Spleen (tissue), 7 donors: ENCODE measurements at regions not wholly inside any gene's neighbourhood (a gene's known extent, or its start where the extent isn't known, plus 50 kb on each side); places are given as distances from the start of the nearest gene placed in this dataset.

Source experiments
- CTCF ChIP-seq, 11 experiments: fragments of 200-600 bp in 7 of 11; fragments of 450-650 bp in 4 of 11; sonication (generic) in 4 of 11; IDR thresholded peaks in 8 of 11; conservative IDR thresholded peaks in 3 of 11; 1 replicate in 7 of 11; 2 replicates in 4 of 11; pipeline versions ENCODE4 v1.4.0 to v1.8.0; 2016 to 2021; ENCODE audit warnings: antibody characterized with exemption in 11 of 11, inconsistent platforms in 4 of 11, mild to moderate bottlenecking in 1 of 11
- POLR2A ChIP-seq, 3 donors: fragments of 450-650 bp; IDR thresholded peaks; one replicate each; pipeline ENCODE4 v1.5.1; 2017; ENCODE audit warnings: antibody characterized with exemption in 3 of 3, mild to moderate bottlenecking in 1 of 3
- donor health status: DM: no; HTN: no; CAD: no; lungs with moderate emphysema.
- donor health status: DM: no; HTN: no; CAD: no.
- donor health status: DM: no; HTN: no; CAD: no.

- TF ChIP-seq CTCF (IDR thresholded peaks at IDR 0.05 in 8 of 11, conservative IDR thresholded peaks at IDR 0.05 in 3 of 11), result no peak
- TF ChIP-seq POLR2A (IDR thresholded peaks at IDR 0.05), result no peak
These were observed 133.1 kb downstream of the DIPK2A start for GRCh38 chr3:144104679-144105078.
